ENCODE measurements at regions not wholly inside any gene's neighbourhood (a gene's known extent, or its start where the extent isn't known, plus 50 kb on each side); places are given as distances from the start of the nearest gene placed in this dataset.

DNA sequence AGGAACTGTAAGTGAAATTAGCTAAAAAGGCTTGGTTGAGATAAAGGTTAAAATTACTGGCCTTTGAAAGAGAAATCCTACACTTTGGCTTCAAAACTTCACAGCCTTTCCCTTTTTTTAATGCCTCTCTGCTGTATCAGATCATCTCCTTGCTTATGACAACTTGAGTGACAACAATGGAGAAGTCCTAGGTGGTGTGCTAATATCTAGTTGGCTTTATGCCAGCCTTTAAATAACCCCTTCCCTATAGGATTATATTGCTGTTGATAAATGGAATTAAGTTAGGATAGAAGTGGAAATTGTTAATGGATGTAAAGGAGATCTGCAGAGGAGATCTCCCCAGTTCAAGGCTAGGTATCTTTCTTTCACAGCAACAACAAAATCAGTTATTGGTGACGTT, 130.2 kb upstream of the ATP1B1 start:
- TF ChIP-seq, protein P1, sequence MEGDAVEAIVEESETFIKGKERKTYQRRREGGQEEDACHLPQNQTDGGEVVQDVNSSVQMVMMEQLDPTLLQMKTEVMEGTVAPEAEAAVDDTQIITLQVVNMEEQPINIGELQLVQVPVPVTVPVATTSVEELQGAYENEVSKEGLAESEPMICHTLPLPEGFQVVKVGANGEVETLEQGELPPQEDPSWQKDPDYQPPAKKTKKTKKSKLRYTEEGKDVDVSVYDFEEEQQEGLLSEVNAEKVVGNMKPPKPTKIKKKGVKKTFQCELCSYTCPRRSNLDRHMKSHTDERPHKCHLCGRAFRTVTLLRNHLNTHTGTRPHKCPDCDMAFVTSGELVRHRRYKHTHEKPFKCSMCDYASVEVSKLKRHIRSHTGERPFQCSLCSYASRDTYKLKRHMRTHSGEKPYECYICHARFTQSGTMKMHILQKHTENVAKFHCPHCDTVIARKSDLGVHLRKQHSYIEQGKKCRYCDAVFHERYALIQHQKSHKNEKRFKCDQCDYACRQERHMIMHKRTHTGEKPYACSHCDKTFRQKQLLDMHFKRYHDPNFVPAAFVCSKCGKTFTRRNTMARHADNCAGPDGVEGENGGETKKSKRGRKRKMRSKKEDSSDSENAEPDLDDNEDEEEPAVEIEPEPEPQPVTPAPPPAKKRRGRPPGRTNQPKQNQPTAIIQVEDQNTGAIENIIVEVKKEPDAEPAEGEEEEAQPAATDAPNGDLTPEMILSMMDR (IDR thresholded peaks at IDR 0.05; ENCODE audit: insufficient read depth, missing control alignments) = no peak
- FAIRE-seq = peak; percentile 21
- no peak for DNase-seq (ENCODE audit: insufficient read length, low spot score)

- DNase-seq (ENCODE audit: insufficient read length, low spot score) = no peak
- no peak for FAIRE-seq
- TF ChIP-seq, protein P1 (IDR thresholded peaks at IDR 0.05; ENCODE audit: insufficient read depth, missing control alignments) = no peak
Measured at GRCh38 chr1:168977618-168978017, 128.9 kb upstream of the ATP1B1 start.

DNA sequence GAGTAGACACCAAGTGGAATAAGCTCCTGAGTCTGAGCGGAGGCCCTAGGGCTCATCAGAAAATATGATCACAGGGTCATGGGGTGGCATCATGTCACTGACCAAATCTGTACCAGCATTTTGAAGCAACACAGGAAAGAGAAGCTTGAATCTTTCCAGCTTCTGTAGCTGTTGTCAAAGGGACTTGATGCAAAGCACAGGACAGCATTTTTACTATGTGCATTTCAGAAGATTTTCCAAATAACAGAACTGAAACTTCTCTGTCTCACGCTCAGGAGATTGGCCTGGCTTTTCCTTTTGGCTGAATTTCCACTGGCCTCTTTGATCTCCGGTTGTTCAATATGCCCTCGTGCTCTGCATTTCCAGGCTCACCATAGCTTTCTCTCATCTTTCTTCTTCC, 127.2 kb upstream of the ATP1B1 start:
- DNase-seq (ENCODE audit: insufficient read length, low spot score) (no peak), FAIRE-seq (no peak)
- TF ChIP-seq, protein P1 (IDR thresholded peaks at IDR 0.05; ENCODE audit: insufficient read depth, missing control alignments) = no peak

GRCh38 chr1:168980180-168980579, 126.3 kb upstream of the ATP1B1 start:
- TF ChIP-seq, protein P1 (IDR thresholded peaks at IDR 0.05; ENCODE audit: insufficient read depth, missing control alignments) = no peak
- FAIRE-seq = no peak
- DNase-seq (ENCODE audit: insufficient read length, low spot score) = no peak

DNA sequence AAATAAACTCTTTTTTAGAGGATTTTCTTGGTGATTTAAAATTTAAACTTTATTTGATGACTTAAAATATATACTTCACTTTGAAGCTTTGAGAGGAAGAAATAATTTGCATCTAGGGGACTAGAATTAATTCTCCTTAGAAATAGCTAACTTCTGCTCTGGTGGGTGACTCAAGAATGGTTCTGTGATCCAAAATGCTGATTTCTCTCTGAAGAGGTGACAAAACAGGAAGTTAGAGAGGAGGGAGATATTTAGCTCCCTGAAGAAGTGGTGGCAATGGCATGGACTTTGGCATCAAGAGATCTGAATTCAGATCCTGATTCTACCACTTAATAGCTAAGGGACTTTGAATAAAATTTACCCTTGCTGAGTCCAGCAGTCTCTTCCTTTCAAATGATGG, 125.8 kb upstream of the ATP1B1 start:
- FAIRE-seq (no peak), DNase-seq (ENCODE audit: insufficient read length, low spot score) (no peak)
- TF ChIP-seq, protein P1 (IDR thresholded peaks at IDR 0.05; ENCODE audit: insufficient read depth, missing control alignments) = no peak

- FAIRE-seq (no peak), DNase-seq (ENCODE audit: insufficient read length, low spot score) (no peak)
- TF ChIP-seq, protein P1 (IDR thresholded peaks at IDR 0.05; ENCODE audit: insufficient read depth, missing control alignments) = no peak
Measured at GRCh38 chr1:168982778-168983177, 123.7 kb upstream of the ATP1B1 start.

GRCh38 chr1:168987330-168987729, 119.2 kb upstream of the ATP1B1 start:
- TF ChIP-seq, protein P1 (IDR thresholded peaks at IDR 0.05; ENCODE audit: insufficient read depth, missing control alignments) = no peak
- FAIRE-seq (no peak), DNase-seq (ENCODE audit: insufficient read length, low spot score) (no peak)
